ENCODE measurements at regions not wholly inside any gene's neighbourhood (a gene's known extent, or its start where the extent isn't known, plus 50 kb on each side); places are given as distances from the start of the nearest gene placed in this dataset.
A peak's percentile ranks its signal among the peaks of the same experiment; 100 is the strongest.

GRCh38 chr15:25971053-25971452 lies 107.9 kb upstream of the ATP10A start:
- no peak overlapping the region for H3K4me3 ChIP-seq
- H3K27me3 ChIP-seq = no peaks in the 10 kb centered on the region
- no peaks in the 10 kb centered on the region for H3K4me1 ChIP-seq
- no peaks in the 10 kb centered on the region for H3K9me3 ChIP-seq (replicated peaks)
- H3K36me3 ChIP-seq = no peaks in the 10 kb centered on the region
- no peak overlapping the region for H3K27ac ChIP-seq
- DNase-seq = no peak

DNA sequence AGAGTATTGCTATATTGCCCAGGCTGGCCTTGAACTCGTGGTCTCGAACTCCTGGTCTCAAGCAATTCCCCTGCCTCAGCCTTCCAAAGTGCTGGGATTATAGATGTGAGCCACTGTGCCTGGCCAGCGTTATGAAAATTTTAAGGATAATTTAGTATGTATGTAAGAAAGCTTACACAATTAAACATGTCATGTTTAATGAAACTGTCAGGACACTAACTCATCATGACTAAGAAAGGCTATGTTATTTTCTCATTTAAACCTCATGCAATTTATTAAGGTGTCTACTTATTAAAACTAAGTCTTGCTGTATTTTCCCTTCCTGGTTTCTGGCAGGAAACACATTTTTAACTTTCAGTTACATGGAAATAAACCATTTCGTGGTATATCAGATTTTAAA lies 106.8 kb upstream of the ATP10A start:
- no peaks in the 10 kb centered on the region for H3K36me3 ChIP-seq
- H3K9me3 ChIP-seq (replicated peaks) = no peaks in the 10 kb centered on the region
- no peak overlapping the region for H3K27ac ChIP-seq
- H3K4me3 ChIP-seq = no peak overlapping the region
- no peaks in the 10 kb centered on the region for H3K4me1 ChIP-seq
- DNase-seq = no peak
- H3K27me3 ChIP-seq = no peaks in the 10 kb centered on the region

DNA sequence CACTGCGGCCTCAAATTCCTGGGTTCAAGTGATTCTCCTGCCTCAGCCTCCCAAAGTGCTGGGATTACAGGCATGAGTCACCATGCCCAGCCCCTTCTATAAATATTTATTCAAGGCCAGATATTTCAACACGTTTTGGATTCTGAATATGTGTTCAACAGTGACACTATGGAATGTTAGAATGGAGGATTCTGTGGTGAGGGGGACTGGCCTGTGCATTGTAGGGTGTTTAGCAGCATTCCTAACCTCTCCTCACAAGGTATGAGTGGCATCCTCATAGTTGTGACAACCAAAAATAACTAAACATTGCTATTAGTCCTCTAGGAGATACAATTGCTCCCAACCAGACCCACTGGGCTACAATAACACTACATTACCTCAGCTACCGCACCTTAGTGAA lies 104.0 kb upstream of the ATP10A start:
- Histone ChIP-seq H3K4me1 (no peaks in the 10 kb centered on the region), H3K36me3 (no peaks in the 10 kb centered on the region), H3K9me3 (replicated peaks) (no peaks in the 10 kb centered on the region), H3K27me3 (no peaks in the 10 kb centered on the region), H3K27ac (no peak overlapping the region), H3K4me3 (no peak overlapping the region)
- no peak for DNase-seq

DNA sequence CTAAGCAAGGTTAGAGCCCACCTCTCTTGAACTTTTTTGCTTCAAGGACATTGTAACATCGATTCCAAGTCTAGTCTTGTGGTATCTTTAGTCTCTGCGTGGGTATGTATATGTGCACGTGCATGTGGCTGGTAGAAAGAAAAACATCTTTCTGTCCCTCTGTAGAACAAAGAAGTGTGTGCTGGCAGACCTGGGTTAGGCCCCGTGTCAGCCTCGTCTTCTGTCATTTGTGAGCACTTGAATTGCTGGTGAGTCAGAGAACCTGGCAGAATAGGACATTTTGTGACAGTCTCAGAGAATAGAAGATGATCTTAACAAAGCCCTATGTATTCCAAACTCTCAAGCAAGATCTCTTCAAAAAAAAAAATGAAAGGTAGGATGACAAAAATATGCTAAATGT lies 102.2 kb upstream of the ATP10A start:
- H3K27ac ChIP-seq = no peak overlapping the region
- no peak overlapping the region for H3K4me3 ChIP-seq
- H3K36me3 ChIP-seq = no peaks in the 10 kb centered on the region
- DNase-seq = no peak
- H3K27me3 ChIP-seq = no peaks in the 10 kb centered on the region
- no peaks in the 10 kb centered on the region for H3K4me1 ChIP-seq
- no peaks in the 10 kb centered on the region for H3K9me3 ChIP-seq (replicated peaks)

DNA sequence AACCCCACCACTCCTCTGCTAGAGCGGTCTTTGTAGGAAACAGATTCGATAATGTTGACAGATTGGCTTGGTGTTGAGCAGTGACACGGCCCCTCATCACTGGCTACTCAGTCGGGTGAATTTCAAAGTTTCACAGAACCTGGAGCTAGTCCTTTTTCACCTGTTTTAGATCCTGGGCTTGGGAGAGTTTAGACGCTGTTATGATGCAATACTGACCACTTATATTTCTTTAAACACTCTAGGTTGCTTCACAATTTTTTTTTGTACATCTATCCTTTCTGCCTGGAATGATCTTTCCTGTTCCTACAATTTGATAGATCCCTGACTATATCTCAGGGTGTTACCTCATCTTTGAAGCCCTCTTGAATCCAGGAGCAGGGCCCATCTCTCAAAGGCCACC lies 97.1 kb upstream of the ATP10A start:
- H3K4me1 ChIP-seq = no peaks in the 10 kb centered on the region
- no peaks in the 10 kb centered on the region for H3K36me3 ChIP-seq
- no peak overlapping the region for H3K4me3 ChIP-seq
- no peaks in the 10 kb centered on the region for H3K27me3 ChIP-seq
- H3K27ac ChIP-seq = no peak overlapping the region
- no peaks in the 10 kb centered on the region for H3K9me3 ChIP-seq (replicated peaks)
- DNase-seq = no peak

GRCh38 chr15:25959100-25959499 lies 96.0 kb upstream of the ATP10A start:
- DNase-seq = no peak
- Histone ChIP-seq H3K4me1 (no peaks in the 10 kb centered on the region), H3K36me3 (no peaks in the 10 kb centered on the region), H3K4me3 (no peak overlapping the region), H3K27me3 (no peaks in the 10 kb centered on the region), H3K27ac (no peak overlapping the region), H3K9me3 (replicated peaks) (no peaks in the 10 kb centered on the region)

DNA sequence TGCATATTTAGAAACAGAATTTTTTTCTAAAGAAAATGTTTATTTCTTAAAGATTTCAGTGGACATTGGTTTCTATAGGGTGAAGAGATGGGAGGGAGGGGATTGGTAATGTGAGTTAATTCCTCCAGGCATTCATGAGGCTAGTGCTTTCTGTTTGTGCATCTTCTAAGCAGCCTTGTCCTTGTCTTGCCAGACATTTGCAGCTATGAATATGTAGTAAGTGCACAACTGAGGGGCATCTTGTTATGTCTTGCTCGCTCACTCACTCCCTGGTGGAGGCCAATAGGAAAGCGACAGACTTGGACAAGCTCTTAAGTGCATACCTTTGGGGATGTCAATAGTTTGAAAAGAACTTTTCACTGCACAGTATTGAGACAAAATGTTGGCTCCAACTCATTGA lies 92.5 kb upstream of the ATP10A start:
- no peaks in the 10 kb centered on the region for H3K27me3 ChIP-seq
- H3K4me1 ChIP-seq = no peaks in the 10 kb centered on the region
- no peaks in the 10 kb centered on the region for H3K36me3 ChIP-seq
- H3K9me3 ChIP-seq (replicated peaks) = no peaks in the 10 kb centered on the region
- H3K27ac ChIP-seq = no peak overlapping the region
- no peak for DNase-seq
- no peak overlapping the region for H3K4me3 ChIP-seq

DNA sequence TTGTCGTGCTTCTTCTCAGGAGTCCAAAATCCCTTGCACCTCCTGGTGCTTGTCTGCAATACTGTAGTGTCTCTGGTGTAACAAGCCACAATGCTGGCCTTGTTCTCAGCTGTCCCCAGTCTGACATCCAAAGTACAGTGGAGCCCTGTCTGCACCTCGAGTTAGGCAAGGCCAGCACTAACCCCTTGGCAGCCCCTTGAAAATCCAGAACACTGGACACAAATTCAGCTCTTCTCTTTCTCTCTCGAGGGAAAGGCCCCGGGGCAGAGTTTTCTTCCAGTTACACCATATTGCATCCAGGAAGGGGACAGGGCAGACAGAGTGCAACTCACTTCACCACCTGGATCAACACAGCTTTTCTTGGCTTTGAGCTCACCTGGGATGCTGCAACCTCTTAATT lies 91.3 kb upstream of the ATP10A start:
- Histone ChIP-seq H3K27ac (no peak overlapping the region), H3K4me3 (no peak overlapping the region), H3K4me1 (no peaks in the 10 kb centered on the region), H3K9me3 (replicated peaks) (no peaks in the 10 kb centered on the region), H3K27me3 (no peaks in the 10 kb centered on the region), H3K36me3 (no peaks in the 10 kb centered on the region)
- peak in 1 of 2 experiments; percentile 28 for DNase-seq

DNA sequence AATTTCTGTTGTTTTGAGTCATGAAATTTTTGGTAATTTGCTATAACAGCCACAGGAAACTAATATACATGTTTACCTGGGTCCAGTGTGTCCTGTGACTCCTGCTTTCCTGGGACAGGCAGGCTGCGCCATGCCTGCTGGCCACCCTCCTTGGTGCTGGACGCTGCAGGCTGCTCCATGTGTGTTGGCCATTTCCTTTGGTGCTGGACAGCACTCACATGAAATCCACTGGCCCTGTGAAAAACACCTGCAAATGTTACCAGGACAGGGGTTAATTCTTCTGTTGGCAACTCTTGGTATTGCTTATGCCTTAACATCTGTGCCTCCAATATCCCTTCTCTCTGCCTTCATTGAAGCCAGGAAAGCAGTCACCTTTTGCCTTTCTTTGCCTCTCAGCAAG lies 86.9 kb upstream of the ATP10A start:
- Histone ChIP-seq H3K36me3 (no peaks in the 10 kb centered on the region), H3K4me1 (no peaks in the 10 kb centered on the region), H3K4me3 (no peak overlapping the region), H3K27ac (no peak overlapping the region), H3K9me3 (replicated peaks) (no peaks in the 10 kb centered on the region), H3K27me3 (no peaks in the 10 kb centered on the region)
- no peak for DNase-seq

DNA sequence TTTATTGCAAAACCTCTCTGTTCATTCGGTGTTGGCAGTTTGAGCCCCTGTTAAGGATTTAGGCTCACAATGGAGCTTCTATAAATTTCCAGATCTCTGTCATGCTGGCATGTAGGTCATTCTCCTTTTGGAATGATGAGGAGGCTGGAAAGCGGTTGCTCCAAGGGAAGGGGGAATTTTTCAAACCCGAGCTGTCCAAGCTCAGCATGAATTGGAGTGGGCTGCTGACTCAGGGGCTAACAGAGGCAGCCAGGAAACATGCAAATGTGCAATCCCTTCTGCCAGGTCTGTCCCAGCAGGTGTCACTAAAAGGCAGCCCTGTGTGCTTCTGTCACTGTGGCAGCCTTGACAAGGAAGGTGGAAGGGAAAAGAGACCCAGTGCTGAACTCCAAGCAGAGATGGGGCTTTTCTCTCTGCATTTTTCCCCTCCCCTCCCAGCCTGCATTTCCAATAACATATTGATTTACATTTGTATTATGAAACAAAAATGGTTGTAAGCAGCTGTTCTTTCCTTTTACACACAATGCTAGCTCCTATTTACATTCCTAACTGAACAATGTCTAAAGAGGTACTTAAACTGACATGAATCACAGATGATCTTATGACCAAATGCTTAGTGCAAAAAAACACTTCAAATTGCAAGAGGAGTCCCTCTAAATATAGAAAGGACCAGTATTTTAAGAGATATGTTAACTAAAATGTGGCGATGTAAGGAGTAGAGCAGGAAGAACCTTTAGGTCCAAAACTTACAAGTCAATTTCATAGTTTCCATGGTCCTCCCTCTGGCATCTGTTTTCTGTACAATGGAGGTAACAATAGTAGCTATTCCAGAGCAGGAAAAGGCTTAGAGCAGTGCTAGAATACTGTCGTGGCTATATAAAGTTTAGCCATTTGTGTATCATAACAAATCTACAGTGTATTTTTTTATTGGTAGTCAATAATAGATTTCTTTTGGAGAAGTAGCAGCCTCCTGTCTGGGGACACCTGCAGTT lies 84.5 kb upstream of the ATP10A start:
- H3K4me1 ChIP-seq = no peaks in the 10 kb centered on the region
- no peaks in the 10 kb centered on the region for H3K9me3 ChIP-seq (replicated peaks)
- H3K27ac ChIP-seq = no peak overlapping the region
- DNase-seq = peak; percentile 7 to 22
- no peaks in the 10 kb centered on the region for H3K36me3 ChIP-seq
- H3K27me3 ChIP-seq = no peaks in the 10 kb centered on the region
- H3K4me3 ChIP-seq = no peak overlapping the region

- Histone ChIP-seq H3K4me3 (no peak overlapping the region), H3K27me3 (no peaks in the 10 kb centered on the region), H3K9me3 (replicated peaks) (no peaks in the 10 kb centered on the region), H3K36me3 (no peaks in the 10 kb centered on the region), H3K27ac (no peak overlapping the region), H3K4me1 (no peaks in the 10 kb centered on the region)
- no peak for DNase-seq
Observed at GRCh38 chr15:25946241-25946805, 83.2 kb upstream of the ATP10A start.

- Histone ChIP-seq H3K4me1 (no peaks in the 10 kb centered on the region), H3K4me3 (no peak overlapping the region), H3K27me3 (no peaks in the 10 kb centered on the region), H3K9me3 (replicated peaks) (no peaks in the 10 kb centered on the region), H3K27ac (no peak overlapping the region), H3K36me3 (no peaks in the 10 kb centered on the region)
- DNase-seq = no peak
Observed at GRCh38 chr15:25944386-25944785, 81.3 kb upstream of the ATP10A start.

DNA sequence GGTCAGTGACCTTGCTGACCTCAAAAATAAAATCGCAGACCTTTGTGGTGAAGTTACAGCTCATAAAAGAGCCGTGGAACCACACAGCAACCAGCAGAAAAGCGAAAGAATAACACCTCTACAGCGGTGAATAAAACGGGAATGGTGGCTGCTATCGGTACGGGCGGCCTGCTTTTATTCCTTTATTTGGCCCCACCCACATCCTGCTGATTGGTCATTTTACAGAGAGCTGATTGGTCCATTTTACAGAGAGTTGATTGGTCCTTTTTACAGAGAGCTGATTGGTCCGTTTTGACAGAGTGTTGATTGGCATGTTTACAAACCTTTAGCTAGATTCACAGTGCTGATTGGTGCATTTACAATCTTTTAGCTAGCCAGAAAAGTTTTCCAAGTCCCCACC lies 80.7 kb upstream of the ATP10A start:
- no peaks in the 10 kb centered on the region for H3K36me3 ChIP-seq
- H3K9me3 ChIP-seq (replicated peaks) = no peaks in the 10 kb centered on the region
- H3K4me3 ChIP-seq = no peak overlapping the region
- H3K27me3 ChIP-seq = no peaks in the 10 kb centered on the region
- DNase-seq = no peak
- H3K4me1 ChIP-seq = no peaks in the 10 kb centered on the region
- H3K27ac ChIP-seq = no peak overlapping the region

GRCh38 chr15:25939122-25939521 lies 76.0 kb upstream of the ATP10A start:
- H3K27me3 ChIP-seq = no peaks in the 10 kb centered on the region
- no peaks in the 10 kb centered on the region for H3K36me3 ChIP-seq
- DNase-seq = no peak

DNA sequence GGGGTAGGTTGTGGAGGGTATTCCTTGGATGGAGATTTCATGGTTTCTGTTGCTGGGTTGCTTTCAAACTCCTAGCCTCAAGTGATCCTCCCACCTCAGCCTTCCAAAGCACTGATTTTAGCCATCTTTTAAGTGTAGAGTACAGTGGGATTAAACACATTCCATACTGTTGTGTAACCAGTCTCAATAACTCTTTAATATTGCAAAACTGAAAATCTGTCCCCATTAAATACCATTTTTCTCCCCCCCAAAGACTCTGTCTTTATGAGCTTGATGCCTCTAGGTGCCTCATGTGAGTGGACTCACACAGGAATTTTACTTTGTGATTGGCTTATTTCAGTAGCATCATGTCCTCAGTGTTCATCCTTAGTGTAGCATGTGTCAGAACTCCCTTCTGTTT lies 74.7 kb upstream of the ATP10A start:
- Histone ChIP-seq H3K27me3 (no peaks in the 10 kb centered on the region), H3K9me3 (replicated peaks) (no peaks in the 10 kb centered on the region), H3K36me3 (no peaks in the 10 kb centered on the region), H3K4me1 (no peaks in the 10 kb centered on the region), H3K4me3 (no peak overlapping the region), H3K27ac (no peak overlapping the region)
- DNase-seq = no peak

More at GRCh38 chr15:25939122-25939521, 76.0 kb upstream of the ATP10A start:
- Histone ChIP-seq H3K4me3 (no peak overlapping the region), H3K4me1 (no peaks in the 10 kb centered on the region), H3K27ac (no peak overlapping the region), H3K9me3 (replicated peaks) (no peaks in the 10 kb centered on the region)

- no peak overlapping the region for H3K27ac ChIP-seq
- no peaks in the 10 kb centered on the region for H3K9me3 ChIP-seq (replicated peaks)
- no peaks in the 10 kb centered on the region for H3K4me1 ChIP-seq
- DNase-seq = no peak
- no peak overlapping the region for H3K4me3 ChIP-seq
- H3K36me3 ChIP-seq = no peaks in the 10 kb centered on the region
- H3K27me3 ChIP-seq = no peaks in the 10 kb centered on the region
Observed at GRCh38 chr15:25936004-25936403, 72.9 kb upstream of the ATP10A start.
